GM12878 (cell line): ENCODE measurements at regions not wholly inside any gene's neighbourhood (a gene's known extent, or its start where the extent isn't known, plus 50 kb on each side); places are given as distances from the start of the nearest gene placed in this dataset.

Experiments
- BRCA1 ChIP-seq: IDR thresholded peaks from 2 replicates; pipeline ENCODE4 v1.6.1; 2011; ENCODE audit warnings: low read depth, low read length, improper control_type of control experiment
- HSF1 ChIP-seq: fragments of 150-350 bp; IDR thresholded peaks from 2 replicates; pipeline ENCODE4 v1.6.1; 2014; ENCODE audit warnings: mild to moderate bottlenecking, low read depth, low read length
- JUND ChIP-seq: IDR thresholded peaks from 2 replicates; pipeline ENCODE4 v1.6.1; 2012; ENCODE audit warnings: low read depth, mild to moderate bottlenecking, low read length, improper control_type of control experiment, moderate library complexity
- NFYB ChIP-seq: IDR thresholded peaks from 2 replicates; pipeline ENCODE4 v1.6.1; 2011; ENCODE audit warnings: low read depth, mild to moderate bottlenecking, low read length, improper control_type of control experiment, moderate library complexity; ENCODE audit not compliant: insufficient read depth
- POLR2AphosphoS2 ChIP-seq: IDR thresholded peaks from 2 replicates; pipeline ENCODE4 v1.6.1; 2011; ENCODE audit warnings: low read depth, mild to moderate bottlenecking, low read length, improper control_type of control experiment, moderate library complexity
- RAD21 ChIP-seq: IDR thresholded peaks from 2 replicates; pipeline ENCODE4 v1.6.1; 2011; ENCODE audit warnings: mild to moderate bottlenecking, low read depth, low read length, moderate library complexity; ENCODE audit not compliant: insufficient read depth
- TCF12 ChIP-seq: IDR thresholded peaks from 2 replicates; pipeline ENCODE4 v1.6.1; 2011; ENCODE audit warnings: low read depth, mild to moderate bottlenecking, low read length
- YY1 ChIP-seq: IDR thresholded peaks from 2 replicates; pipeline ENCODE4 v1.6.1; 2011; ENCODE audit warnings: low read depth, mild to moderate bottlenecking, low read length
- TF ChIP-seq, protein P1 (sequence below): fragments of 450-650 bp; conservative IDR thresholded peaks from 2 replicates; pipeline ENCODE4 v1.6.1; 2017; ENCODE audit warnings: mild to moderate bottlenecking, moderate library complexity
- TF ChIP-seq, protein P2 (sequence below): IDR thresholded peaks from 2 replicates; pipeline ENCODE4 v1.6.1; 2011; ENCODE audit warnings: low read depth, mild to moderate bottlenecking, low read length, moderate library complexity, borderline replicate concordance; ENCODE audit errors: extremely low read depth

- TF ChIP-seq, protein P1, sequence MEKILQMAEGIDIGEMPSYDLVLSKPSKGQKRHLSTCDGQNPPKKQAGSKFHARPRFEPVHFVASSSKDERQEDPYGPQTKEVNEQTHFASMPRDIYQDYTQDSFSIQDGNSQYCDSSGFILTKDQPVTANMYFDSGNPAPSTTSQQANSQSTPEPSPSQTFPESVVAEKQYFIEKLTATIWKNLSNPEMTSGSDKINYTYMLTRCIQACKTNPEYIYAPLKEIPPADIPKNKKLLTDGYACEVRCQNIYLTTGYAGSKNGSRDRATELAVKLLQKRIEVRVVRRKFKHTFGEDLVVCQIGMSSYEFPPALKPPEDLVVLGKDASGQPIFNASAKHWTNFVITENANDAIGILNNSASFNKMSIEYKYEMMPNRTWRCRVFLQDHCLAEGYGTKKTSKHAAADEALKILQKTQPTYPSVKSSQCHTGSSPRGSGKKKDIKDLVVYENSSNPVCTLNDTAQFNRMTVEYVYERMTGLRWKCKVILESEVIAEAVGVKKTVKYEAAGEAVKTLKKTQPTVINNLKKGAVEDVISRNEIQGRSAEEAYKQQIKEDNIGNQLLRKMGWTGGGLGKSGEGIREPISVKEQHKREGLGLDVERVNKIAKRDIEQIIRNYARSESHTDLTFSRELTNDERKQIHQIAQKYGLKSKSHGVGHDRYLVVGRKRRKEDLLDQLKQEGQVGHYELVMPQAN = no peak
- TF ChIP-seq BRCA1 = no peak
- TF ChIP-seq POLR2AphosphoS2 = no peak
- TF ChIP-seq HSF1 = no peak
- TF ChIP-seq YY1 = no peak
- no peak for TF ChIP-seq NFYB
- TF ChIP-seq RAD21 = no peak
- no peak for TF ChIP-seq JUND
- TF ChIP-seq, protein P2, sequence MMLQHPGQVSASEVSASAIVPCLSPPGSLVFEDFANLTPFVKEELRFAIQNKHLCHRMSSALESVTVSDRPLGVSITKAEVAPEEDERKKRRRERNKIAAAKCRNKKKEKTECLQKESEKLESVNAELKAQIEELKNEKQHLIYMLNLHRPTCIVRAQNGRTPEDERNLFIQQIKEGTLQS = no peak
- no peak for TF ChIP-seq TCF12
- TF ChIP-seq, all 136 proteins: peak for 0
Measured at GRCh38 chr5:6279607-6280006, 98.7 kb downstream of the MED10 start (continued).
